NCI-H1417 (cell line): ENCODE measurements at regions not wholly inside any gene's neighbourhood (a gene's known extent, or its start where the extent isn't known, plus 50 kb on each side); places are given as distances from the start of the nearest gene placed in this dataset.

Experiments used
- DNase-seq, 3 experiments: peaks; one replicate each; lab custom pipeline; 2025; lab: John Stamatoyannopoulos, UW

- DNase-seq = no peak
These were observed 189.5 kb upstream of the GSE1 start for GRCh38 chr16:85423631-85424030.

DNA sequence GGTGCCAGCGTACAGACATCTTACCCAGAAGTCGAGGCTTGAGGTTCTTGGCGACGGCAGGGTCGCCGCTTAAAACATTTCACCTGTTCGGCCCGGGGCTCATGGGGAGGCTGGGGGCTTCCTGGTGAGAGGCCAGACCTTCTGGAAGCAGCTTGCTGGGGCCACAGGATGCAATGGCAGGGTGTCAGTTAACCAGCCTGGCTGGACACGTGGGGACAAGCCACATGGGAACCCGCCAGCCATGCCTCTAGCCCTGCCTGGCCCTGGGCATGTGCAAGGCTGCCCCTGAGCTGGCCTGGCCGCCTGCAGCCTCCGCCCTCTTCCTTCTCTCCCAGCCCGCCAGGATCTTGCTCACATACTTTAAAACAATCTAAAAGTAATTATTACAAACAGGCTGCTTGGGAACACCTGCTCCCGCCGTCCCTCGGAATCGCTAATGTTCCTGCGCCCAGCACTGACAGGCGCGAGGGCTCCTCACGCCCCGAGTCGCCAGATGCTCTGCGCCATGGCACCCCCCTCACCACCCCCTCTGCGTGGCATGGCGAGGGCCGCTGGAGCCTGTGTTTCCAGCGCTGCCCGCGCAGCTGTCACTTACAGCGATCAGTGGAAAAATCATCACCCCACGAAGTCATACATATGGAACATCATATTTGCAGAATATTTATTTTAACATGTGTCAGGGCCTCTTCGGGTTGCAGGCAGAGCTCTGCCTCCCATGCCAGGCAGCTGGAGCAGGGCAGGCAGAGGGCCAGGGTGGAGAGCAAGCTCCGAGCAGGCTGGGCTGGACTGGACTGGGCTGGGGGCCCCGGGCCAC, 188.7 kb upstream of the GSE1 start:
- DNase-seq = peak; percentile 16 to 79 (median 68)

GRCh38 chr16:85425074-85425662, 188.0 kb upstream of the GSE1 start:
- DNase-seq = peak; percentile 64 to 87 (median 72)

GRCh38 chr16:85426806-85427205, 186.3 kb upstream of the GSE1 start:
- no peak for DNase-seq

GRCh38 chr16:85428168-85428898, 184.8 kb upstream of the GSE1 start:
- peak in 1 of 3 experiments; percentile 37 for DNase-seq

GRCh38 chr16:85428899-85429775, 184.0 kb upstream of the GSE1 start:
- no peak for DNase-seq

GRCh38 chr16:85429776-85430522, 183.2 kb upstream of the GSE1 start:
- no peak for DNase-seq

GRCh38 chr16:85430523-85431421, 182.3 kb upstream of the GSE1 start:
- DNase-seq = peak in 1 of 3 experiments; percentile 60

GRCh38 chr16:85431431-85432124, 181.5 kb upstream of the GSE1 start:
- DNase-seq = peak in 1 of 3 experiments; percentile 63

DNA sequence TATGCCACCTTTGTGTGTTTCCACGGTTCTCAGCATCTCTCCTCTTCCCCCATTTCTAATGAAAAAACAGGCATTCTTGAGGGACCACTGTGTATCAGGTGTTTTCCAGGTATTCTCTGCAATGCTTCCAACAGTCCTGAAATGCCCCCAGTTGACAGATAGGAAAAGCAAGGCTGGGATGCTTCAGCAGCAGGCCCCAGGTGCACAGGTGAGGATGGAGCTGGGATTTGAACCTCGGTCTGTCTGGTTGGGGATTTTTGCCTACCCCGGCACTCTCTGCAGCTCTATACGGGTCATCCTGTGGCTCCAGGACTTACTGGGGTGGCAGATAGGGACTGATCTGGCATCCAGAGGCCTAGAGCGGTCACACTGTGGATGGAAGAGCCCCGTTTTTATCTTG, 180.5 kb upstream of the GSE1 start:
- DNase-seq = no peak

GRCh38 chr16:85433477-85433876, 179.6 kb upstream of the GSE1 start:
- no peak for DNase-seq

DNA sequence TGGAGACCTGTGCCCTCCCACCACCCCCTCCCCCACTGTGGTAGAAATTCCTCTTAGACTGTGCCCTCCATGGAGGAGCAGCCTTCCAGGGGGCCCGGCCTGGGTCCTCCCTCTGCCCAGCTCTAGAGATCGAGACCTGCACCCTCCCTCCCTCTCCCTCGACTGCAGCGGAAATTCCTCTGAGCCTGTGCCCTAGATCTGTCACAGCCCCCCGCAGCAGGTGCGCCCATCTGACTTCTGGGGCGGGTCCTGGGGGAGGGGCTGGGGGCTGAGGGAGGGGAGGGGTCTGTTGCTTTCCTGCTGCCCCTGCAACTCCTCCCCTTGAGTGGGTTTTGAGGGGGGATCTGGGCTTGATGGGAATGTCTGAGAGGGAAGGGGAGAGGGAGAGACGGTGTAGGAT, 177.8 kb upstream of the GSE1 start:
- DNase-seq = no peak

- DNase-seq = no peak
These were observed 177.4 kb upstream of the GSE1 start for GRCh38 chr16:85435700-85436099.

GRCh38 chr16:85436207-85436606, 176.9 kb upstream of the GSE1 start:
- no peak for DNase-seq

DNA sequence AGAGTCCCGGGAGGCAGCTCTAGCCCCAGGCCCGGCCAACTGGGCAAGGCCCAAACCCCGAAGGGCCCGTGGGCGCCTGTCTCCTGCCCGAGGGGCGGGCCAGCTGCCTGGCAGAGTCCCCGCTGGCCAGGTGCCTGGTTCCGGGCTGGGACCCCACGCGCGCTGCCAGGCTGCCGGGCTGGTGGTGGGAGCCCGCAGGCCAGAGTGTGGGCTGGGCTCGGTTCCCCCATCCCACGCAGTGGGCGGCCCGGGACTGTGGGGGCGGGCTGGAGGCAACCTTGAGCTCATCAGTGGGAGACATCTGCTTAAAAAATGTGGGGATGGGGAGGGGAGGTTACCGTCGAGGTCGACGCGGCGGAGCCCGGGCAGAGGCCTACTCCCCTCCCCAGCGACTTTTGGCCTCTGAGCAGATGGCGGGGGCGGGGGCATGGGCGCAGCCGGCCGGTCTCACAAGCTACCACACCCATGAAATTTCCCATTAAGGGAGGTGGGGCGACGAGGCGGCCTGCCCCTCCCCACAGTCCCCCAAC, 176.4 kb upstream of the GSE1 start:
- DNase-seq = no peak

DNA sequence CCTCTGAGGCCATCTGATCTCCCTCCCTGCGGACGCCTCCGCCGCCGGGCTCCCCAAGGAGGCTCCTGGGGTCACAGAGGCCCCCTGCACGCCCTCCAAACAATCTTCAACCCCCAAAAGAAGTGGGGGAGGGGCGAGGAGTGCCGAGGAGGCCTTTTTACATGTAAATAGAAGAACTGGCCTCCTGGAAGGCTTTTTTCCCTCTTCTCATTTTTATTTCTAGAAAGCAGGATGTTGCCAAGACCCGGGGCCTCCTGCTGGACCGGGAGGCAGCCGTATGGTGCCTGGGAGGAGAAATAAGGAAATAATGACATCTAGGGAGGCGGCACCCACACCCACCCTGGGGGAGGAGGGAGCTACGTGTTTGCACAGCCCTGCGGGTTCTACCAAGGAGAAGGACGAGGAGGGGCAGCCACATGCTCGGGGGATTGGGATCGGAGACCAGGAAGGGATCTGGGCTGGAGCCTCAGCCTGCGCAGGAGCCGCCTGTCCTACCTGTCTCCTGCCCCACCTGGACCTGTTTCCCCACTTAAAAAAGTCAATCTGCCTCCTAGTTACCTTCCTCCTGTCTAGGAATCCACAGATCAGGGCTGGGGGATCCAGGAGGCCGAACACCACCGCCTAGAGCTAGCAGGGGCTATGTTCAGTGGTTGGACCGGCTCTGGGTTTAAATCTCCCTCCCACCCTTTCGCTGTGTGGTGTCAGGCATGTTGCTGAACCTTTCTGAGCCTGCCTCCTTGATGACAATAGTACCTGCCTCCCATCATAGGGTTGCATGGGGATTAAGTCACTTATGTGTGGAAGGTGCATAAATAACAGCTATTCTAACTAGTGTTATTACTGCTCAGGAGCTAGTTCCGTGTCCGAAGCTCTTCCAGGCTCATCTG, 175.7 kb upstream of the GSE1 start:
- peak; percentile 39 to 93 (median 80) for DNase-seq

GRCh38 chr16:85438981-85439685, 174.0 kb upstream of the GSE1 start:
- DNase-seq = peak in 2 of 3 experiments; percentile 45 to 66

DNA sequence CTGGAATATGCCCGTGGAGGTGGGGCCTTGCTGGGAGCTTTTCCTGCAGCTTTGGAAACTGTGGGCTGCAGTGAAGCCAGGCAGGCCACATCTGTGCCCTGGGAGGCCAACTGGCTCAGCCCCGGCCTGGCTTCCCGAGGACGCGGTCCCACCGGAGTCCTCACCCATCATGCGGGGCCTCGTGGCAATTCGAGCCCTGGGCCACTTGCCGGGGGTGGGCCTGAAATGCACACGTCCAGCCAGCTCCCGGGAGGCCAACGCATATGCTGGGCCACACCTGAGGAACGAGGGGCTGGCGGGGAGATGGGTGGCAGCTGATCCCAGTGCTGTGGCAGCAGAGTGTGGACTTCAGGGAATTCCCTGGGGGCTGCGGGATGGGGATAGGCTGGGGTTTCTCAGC, 172.4 kb upstream of the GSE1 start:
- DNase-seq = no peak
